ENCODE measurements at regions not wholly inside any gene's neighbourhood (a gene's known extent, or its start where the extent isn't known, plus 50 kb on each side); places are given as distances from the start of the nearest gene placed in this dataset.
"Not testable (repeated sequence)": the region's sequence is repeated elsewhere in the genome, so short reads cannot be mapped to it uniquely, and the experiment has no call there.

- Histone ChIP-seq H3K4me3 (ENCODE audit: low read length) (no peak overlapping the region), H3K9ac (ENCODE audit: low read depth, low read length) (no peak overlapping the region), H3K27ac (ENCODE audit: low read length) (no peak overlapping the region), H3K4me1 (ENCODE audit: insufficient read depth, low read length) (no peaks in the 10 kb centered on the region), H3K9me3 (ENCODE audit: insufficient read depth, low read depth, low read length) (no peaks in the 10 kb centered on the region), H3K36me3 (ENCODE audit: insufficient read depth, low read depth, low read length) (no peaks in the 10 kb centered on the region), H3K27me3 (ENCODE audit: insufficient read depth, low read length) (no peaks in the 10 kb centered on the region)
Observed at GRCh38 chr9:73426269-73426668, 274.6 kb downstream of the ANXA1 start.

- Histone ChIP-seq H3K4me1 (ENCODE audit: insufficient read depth, low read length) (0 out of 2 replicates have a peak, but pooled peaks cover 2% of the 10 kb centered on the region), H3K9me3 (ENCODE audit: insufficient read depth, low read depth, low read length) (no peaks in the 10 kb centered on the region), H3K27me3 (ENCODE audit: insufficient read depth, low read length) (no peaks in the 10 kb centered on the region), H3K36me3 (ENCODE audit: insufficient read depth, low read depth, low read length) (no peaks in the 10 kb centered on the region), H3K9ac (ENCODE audit: low read depth, low read length) (no peak overlapping the region), H3K4me3 (ENCODE audit: low read length) (no peak overlapping the region), H3K27ac (ENCODE audit: low read length) (no peak overlapping the region)
Observed at GRCh38 chr9:73434826-73435225, 283.2 kb downstream of the ANXA1 start.

GRCh38 chr9:73437758-73438157 lies 286.1 kb downstream of the ANXA1 start:
- Histone ChIP-seq H3K9me3 (ENCODE audit: insufficient read depth, low read depth, low read length) (no peaks in the 10 kb centered on the region), H3K4me1 (ENCODE audit: insufficient read depth, low read length) (peaks cover 11% of the 10 kb centered on the region; the same call in 1 of the 2 replicates), H3K9ac (ENCODE audit: low read depth, low read length) (no peak overlapping the region), H3K27me3 (ENCODE audit: insufficient read depth, low read length) (no peaks in the 10 kb centered on the region), H3K27ac (ENCODE audit: low read length) (no peak overlapping the region), H3K4me3 (ENCODE audit: low read length) (no peak overlapping the region), H3K36me3 (ENCODE audit: insufficient read depth, low read depth, low read length) (no peaks in the 10 kb centered on the region)

DNA sequence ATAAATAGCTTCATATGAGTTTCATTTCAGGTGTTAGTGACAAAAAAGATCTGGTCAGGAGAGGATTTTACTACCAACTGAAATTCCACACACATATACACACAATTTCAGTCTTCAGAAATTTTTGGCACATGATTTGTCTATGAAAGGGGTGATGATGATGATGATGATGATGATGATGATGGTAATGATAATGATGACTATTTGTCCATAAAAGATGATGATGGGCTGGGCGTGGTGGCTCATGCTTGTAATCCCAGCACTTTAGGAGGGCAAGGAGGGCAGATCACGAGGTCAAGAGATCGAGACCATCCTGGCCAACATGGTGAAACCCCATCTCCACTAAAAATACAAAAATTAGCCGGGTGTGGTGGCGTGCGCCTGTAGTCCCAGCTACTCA lies 288.2 kb downstream of the ANXA1 start:
- not testable (repeated sequence) for H3K27ac ChIP-seq (ENCODE audit: low read length); H3K27me3 ChIP-seq (ENCODE audit: insufficient read depth, low read length); H3K36me3 ChIP-seq (ENCODE audit: insufficient read depth, low read depth, low read length); H3K9ac ChIP-seq (ENCODE audit: low read depth, low read length); H3K9me3 ChIP-seq (ENCODE audit: insufficient read depth, low read depth, low read length); H3K4me3 ChIP-seq (ENCODE audit: low read length)
- H3K4me1 ChIP-seq (ENCODE audit: insufficient read depth, low read length) = peaks cover 16% of the 10 kb centered on the region; the same call in 1 of the 2 replicates

GRCh38 chr9:73441223-73441622 lies 289.6 kb downstream of the ANXA1 start:
- Histone ChIP-seq H3K27me3 (ENCODE audit: insufficient read depth, low read length) (no peaks in the 10 kb centered on the region), H3K4me3 (ENCODE audit: low read length) (no peak overlapping the region), H3K4me1 (ENCODE audit: insufficient read depth, low read length) (peaks cover 16% of the 10 kb centered on the region; the same call in 1 of the 2 replicates), H3K9ac (ENCODE audit: low read depth, low read length) (no peak overlapping the region), H3K27ac (ENCODE audit: low read length) (no peak overlapping the region), H3K36me3 (ENCODE audit: insufficient read depth, low read depth, low read length) (no peaks in the 10 kb centered on the region), H3K9me3 (ENCODE audit: insufficient read depth, low read depth, low read length) (no peaks in the 10 kb centered on the region)

- no peaks in the 10 kb centered on the region for H3K27me3 ChIP-seq (ENCODE audit: insufficient read depth, low read length)
- H3K36me3 ChIP-seq (ENCODE audit: insufficient read depth, low read depth, low read length) = no peaks in the 10 kb centered on the region
- H3K9me3 ChIP-seq (ENCODE audit: insufficient read depth, low read depth, low read length) = no peaks in the 10 kb centered on the region
- H3K9ac ChIP-seq (ENCODE audit: low read depth, low read length) = peak overlapping the region; percentile 33; the same call in 1 of the 2 replicates
- peak overlapping the region; percentile 88 for H3K27ac ChIP-seq (ENCODE audit: low read length)
- H3K4me3 ChIP-seq (ENCODE audit: low read length) = peak overlapping the region; percentile 26
- peaks cover 16% of the 10 kb centered on the region; the same call in 1 of the 2 replicates for H3K4me1 ChIP-seq (ENCODE audit: insufficient read depth, low read length)
Observed at GRCh38 chr9:73441890-73442818, 290.5 kb downstream of the ANXA1 start.

GRCh38 chr9:73444821-73445220 lies 293.2 kb downstream of the ANXA1 start:
- Histone ChIP-seq H3K27ac (ENCODE audit: low read length) (no peak overlapping the region), H3K4me1 (ENCODE audit: insufficient read depth, low read length) (peaks cover 16% of the 10 kb centered on the region; the same call in 1 of the 2 replicates), H3K4me3 (ENCODE audit: low read length) (no peak overlapping the region), H3K36me3 (ENCODE audit: insufficient read depth, low read depth, low read length) (no peaks in the 10 kb centered on the region), H3K27me3 (ENCODE audit: insufficient read depth, low read length) (no peaks in the 10 kb centered on the region), H3K9me3 (ENCODE audit: insufficient read depth, low read depth, low read length) (no peaks in the 10 kb centered on the region), H3K9ac (ENCODE audit: low read depth, low read length) (no peak overlapping the region)

DNA sequence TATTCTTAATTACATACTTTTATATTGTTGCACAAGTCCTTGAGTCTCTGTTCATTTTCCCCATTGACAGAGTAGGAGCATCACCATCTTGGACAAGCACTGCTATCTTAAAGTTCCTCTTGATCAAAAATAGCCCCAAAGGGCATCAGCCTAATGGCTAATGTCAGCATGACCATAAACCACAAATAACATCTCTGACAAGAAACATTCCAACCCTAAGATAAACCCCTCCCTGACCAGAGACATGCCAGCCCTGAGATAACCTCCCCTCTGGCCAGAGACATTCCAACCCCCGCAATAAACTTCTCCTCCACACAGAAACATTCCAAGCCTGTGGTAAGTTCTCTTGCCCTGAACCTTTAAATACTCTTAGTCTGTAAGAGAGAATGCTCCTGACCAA lies 293.7 kb downstream of the ANXA1 start:
- not testable (repeated sequence) for H3K9me3 ChIP-seq (ENCODE audit: insufficient read depth, low read depth, low read length); H3K27ac ChIP-seq (ENCODE audit: low read length); H3K27me3 ChIP-seq (ENCODE audit: insufficient read depth, low read length); H3K4me3 ChIP-seq (ENCODE audit: low read length); H3K36me3 ChIP-seq (ENCODE audit: insufficient read depth, low read depth, low read length); H3K9ac ChIP-seq (ENCODE audit: low read depth, low read length)
- H3K4me1 ChIP-seq (ENCODE audit: insufficient read depth, low read length) = peaks cover 16% of the 10 kb centered on the region; the same call in 1 of the 2 replicates

GRCh38 chr9:73446306-73446705 lies 294.6 kb downstream of the ANXA1 start:
- peaks cover 16% of the 10 kb centered on the region for H3K4me1 ChIP-seq (ENCODE audit: insufficient read depth, low read length)
- H3K36me3 ChIP-seq (ENCODE audit: insufficient read depth, low read depth, low read length) = no peaks in the 10 kb centered on the region
- H3K27ac ChIP-seq (ENCODE audit: low read length) = no peak overlapping the region

GRCh38 chr9:73451003-73451402 lies 299.3 kb downstream of the ANXA1 start:
- no peaks in the 10 kb centered on the region for H3K36me3 ChIP-seq (ENCODE audit: insufficient read depth, low read depth, low read length)
- H3K27me3 ChIP-seq (ENCODE audit: insufficient read depth, low read length) = no peaks in the 10 kb centered on the region
- H3K9ac ChIP-seq (ENCODE audit: low read depth, low read length) = no peak overlapping the region
- no peak overlapping the region for H3K27ac ChIP-seq (ENCODE audit: low read length)
- no peaks in the 10 kb centered on the region; the same call in 1 of the 2 replicates for H3K4me1 ChIP-seq (ENCODE audit: insufficient read depth, low read length)
- no peak overlapping the region for H3K4me3 ChIP-seq (ENCODE audit: low read length)
- H3K9me3 ChIP-seq (ENCODE audit: insufficient read depth, low read depth, low read length) = no peaks in the 10 kb centered on the region

More at GRCh38 chr9:73446306-73446705, 294.6 kb downstream of the ANXA1 start:
- Histone ChIP-seq H3K4me3 (ENCODE audit: low read length) (no peak overlapping the region), H3K27me3 (ENCODE audit: insufficient read depth, low read length) (no peaks in the 10 kb centered on the region), H3K9me3 (ENCODE audit: insufficient read depth, low read depth, low read length) (no peaks in the 10 kb centered on the region), H3K9ac (ENCODE audit: low read depth, low read length) (no peak overlapping the region)

- Histone ChIP-seq H3K4me3 (ENCODE audit: low read length) (no peak overlapping the region), H3K9ac (ENCODE audit: low read depth, low read length) (no peak overlapping the region), H3K4me1 (ENCODE audit: insufficient read depth, low read length) (no peaks in the 10 kb centered on the region), H3K36me3 (ENCODE audit: insufficient read depth, low read depth, low read length) (no peaks in the 10 kb centered on the region), H3K9me3 (ENCODE audit: insufficient read depth, low read depth, low read length) (no peaks in the 10 kb centered on the region), H3K27me3 (ENCODE audit: insufficient read depth, low read length) (no peaks in the 10 kb centered on the region), H3K27ac (ENCODE audit: low read length) (no peak overlapping the region)
Observed at GRCh38 chr9:73459817-73460216, 308.2 kb downstream of the ANXA1 start.

DNA sequence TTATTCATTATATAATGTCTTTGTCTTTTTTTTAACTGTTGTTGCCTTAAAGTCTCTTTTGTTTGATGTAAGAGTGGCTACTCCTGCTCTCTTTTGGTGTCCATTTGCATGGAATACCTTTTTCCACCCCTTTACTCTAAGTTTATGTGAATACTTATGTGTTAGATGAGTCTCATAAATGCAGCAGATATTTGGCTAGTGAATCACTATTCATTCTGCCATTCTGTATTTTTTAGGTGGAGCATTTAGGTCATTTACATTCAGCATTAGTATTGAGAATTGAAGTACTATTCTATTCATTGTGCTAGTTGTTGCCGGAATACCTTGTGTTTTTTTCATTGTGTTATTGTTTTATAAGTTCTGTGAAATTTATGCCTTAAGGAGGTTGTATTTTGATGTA lies 317.1 kb downstream of the ANXA1 start:
- H3K4me3 ChIP-seq (ENCODE audit: low read length) = no peak overlapping the region
- H3K27ac ChIP-seq (ENCODE audit: low read length) = no peak overlapping the region
- no peaks in the 10 kb centered on the region for H3K36me3 ChIP-seq (ENCODE audit: insufficient read depth, low read depth, low read length)

More for the DNA sequence above, 317.1 kb downstream of the ANXA1 start:
- Histone ChIP-seq H3K4me1 (ENCODE audit: insufficient read depth, low read length) (no peaks in the 10 kb centered on the region), H3K9ac (ENCODE audit: low read depth, low read length) (no peak overlapping the region), H3K9me3 (ENCODE audit: insufficient read depth, low read depth, low read length) (no peaks in the 10 kb centered on the region), H3K27me3 (ENCODE audit: insufficient read depth, low read length) (no peaks in the 10 kb centered on the region)

Data from iPS-20b (cell line).